Heart left ventricle (tissue), 13 donors: ENCODE measurements at regions not wholly inside any gene's neighbourhood (a gene's known extent, or its start where the extent isn't known, plus 50 kb on each side); places are given as distances from the start of the nearest gene placed in this dataset.

ENCODE experiments used
- CTCF ChIP-seq, 12 donors: fragments of 200-600 bp; sonication (generic) in 4 of 12; IDR thresholded peaks; one replicate each; pipeline versions ENCODE4 v1.5.0 to v1.8.0; 2018 to 2022; ENCODE audit warnings: antibody characterized with exemption in 12 of 12, mild to moderate bottlenecking in 5 of 12
- POLR2A ChIP-seq, 2 donors: fragments of 450-650 bp; IDR thresholded peaks; one replicate each; pipeline ENCODE4 v1.6.1; 2017; ENCODE audit warnings: antibody characterized with exemption in 2 of 2, mild to moderate bottlenecking in 2 of 2, moderate library complexity in 2 of 2
- donor health status: ischemic (EF 13 %, LVEDD 7.1; RV severe dilation, severe dysfunction).
- donor health status: DM: no; HTN: yes; CAD: no.
- donor health status: DM: no; HTN: no; CAD: no.
- donor health status: ischemic (EF 25% LVEDD 6.9; RV normal size, moderate dysfunction).
- donor health status: ischemic (EF 25% LVEDD 5.7; RV mildly dilated, moderate dysfunction).
- donor health status: ischemic (EF 35%, LVEDD 5.7; RV mildly dilated, moderate dysfunction).
- donor health status: nonischemic (EF 11% LVEDD 7.7; RV severe dilation, severe dysfunction).
- donor health status: DM: yes; HTN: yes; CAD: no.
- donor health status: PGD.
- donor health status: ischemic (EF 29% LVEDD 5.4; RV normal size, mild dysfunction).
- donor health status: nonischemic (EF 23%, LVEDD 6.1; RV moderate dilation, normal function).

- TF ChIP-seq CTCF (IDR thresholded peaks at IDR 0.05) = no peak
- no peak for TF ChIP-seq POLR2A (IDR thresholded peaks at IDR 0.05)
Observed at GRCh38 chr4:130008461-130008860, 912.5 kb downstream of the C4orf33 start.
